HG03558 (cell line): ENCODE measurements at regions not wholly inside any gene's neighbourhood (a gene's known extent, or its start where the extent isn't known, plus 50 kb on each side); places are given as distances from the start of the nearest gene placed in this dataset.
"Not testable (repeated sequence)": the region's sequence is repeated elsewhere in the genome, so short reads cannot be mapped to it uniquely, and the experiment has no call there.

Source experiments
- ATAC-seq: cut with Tn5 transposase; IDR thresholded peaks from one replicate; pipeline ENCODE4 v1.9.1; 2021; ENCODE audit warnings: moderate number of reproducible peaks; ENCODE audit not compliant: unreplicated experiment; ENCODE audit errors: extremely low read depth

DNA sequence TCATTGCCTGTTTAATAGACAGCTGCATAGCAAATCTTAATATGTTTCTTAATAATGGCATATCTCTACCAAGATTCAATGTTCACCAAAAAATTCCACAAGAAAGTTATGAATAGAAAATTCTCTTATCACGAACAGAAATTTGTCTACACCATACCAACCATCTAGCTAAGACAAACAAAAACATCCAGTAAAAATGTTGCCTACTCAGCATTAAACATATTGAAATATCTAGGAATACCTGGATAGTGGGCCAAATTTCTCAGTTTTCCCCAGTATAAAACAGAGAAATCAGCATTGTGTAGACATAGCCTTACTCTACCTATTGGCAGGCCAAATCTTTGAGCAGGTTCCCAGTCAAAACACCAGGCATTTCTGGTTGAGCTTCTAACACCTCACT, 598.6 kb downstream of the KLHL13 start:
- no peak for ATAC-seq

DNA sequence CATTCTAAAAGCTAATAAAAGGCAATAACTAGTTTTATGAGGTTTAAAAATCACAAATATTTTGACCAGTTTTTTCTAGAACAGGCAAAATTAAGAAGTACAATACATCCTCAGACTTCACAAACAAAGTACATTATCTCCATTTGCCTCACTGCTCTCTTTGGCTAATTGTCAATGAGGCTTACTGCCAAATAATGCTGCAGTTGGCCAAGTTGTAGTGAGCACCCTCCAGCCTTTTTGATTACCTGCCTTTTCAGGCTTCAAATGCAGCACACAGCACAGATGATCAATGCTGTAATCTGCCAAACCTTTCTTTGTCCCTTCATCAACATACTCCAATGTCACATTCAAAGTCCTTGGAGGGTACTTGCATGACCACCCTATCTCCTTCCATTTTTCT, 605.2 kb downstream of the KLHL13 start:
- no peak for ATAC-seq

DNA sequence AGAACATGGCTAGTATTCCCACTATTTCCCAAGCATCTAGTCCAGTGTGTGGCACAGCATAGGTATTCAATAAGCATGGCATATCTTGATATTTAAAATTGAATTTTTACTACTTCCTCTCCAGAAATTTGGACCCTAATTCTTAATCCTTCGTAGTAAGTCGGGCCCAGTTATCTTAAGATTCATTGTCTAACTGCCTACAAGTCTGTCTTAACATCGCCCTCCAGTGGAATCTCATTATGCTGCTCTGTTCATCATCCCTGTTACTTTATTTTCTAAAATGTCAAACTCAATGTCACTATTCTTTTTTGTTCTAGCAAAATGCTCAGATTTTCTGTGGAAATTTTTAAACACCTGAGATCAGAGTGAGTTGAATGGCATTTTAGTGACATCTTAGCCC, 606.2 kb downstream of the KLHL13 start:
- no peak for ATAC-seq

DNA sequence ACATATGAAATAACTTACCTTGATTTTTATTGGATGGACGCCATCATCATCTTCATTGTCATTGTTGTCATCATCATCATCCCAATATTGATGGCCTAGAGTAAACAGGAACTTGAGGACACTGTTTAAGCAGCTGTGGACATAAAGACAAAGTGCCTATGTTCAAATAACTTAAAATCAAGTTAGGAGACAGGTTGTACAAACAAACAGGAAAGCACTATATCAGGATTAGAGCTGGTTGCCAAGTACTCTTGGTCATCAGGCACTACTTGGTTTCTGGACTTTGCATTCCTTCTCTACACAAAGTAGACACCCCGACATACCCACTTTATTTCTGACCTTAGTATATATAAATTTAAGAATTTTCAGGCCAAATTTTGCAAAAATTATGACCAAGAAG, 608.6 kb downstream of the KLHL13 start:
- no peak for ATAC-seq

DNA sequence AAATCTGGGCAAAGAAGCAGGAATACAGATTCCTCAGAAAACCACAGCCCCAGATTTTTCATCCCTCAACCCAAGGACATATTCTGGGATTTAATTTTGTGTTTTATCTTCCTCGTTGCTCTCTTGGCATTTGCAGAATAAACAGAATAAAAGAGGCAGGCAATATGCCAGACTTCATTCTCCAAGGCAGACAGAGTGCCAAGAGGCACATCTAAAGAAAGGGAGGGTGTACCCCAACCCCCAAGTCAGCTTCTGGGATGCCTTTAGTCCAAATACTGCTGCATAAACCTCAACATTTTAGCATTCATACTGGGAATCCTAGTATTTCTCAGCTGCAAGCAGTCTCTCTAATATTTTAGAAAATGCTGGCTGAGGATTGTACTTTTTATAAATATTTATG, 629.2 kb downstream of the KLHL13 start:
- ATAC-seq = no peak

DNA sequence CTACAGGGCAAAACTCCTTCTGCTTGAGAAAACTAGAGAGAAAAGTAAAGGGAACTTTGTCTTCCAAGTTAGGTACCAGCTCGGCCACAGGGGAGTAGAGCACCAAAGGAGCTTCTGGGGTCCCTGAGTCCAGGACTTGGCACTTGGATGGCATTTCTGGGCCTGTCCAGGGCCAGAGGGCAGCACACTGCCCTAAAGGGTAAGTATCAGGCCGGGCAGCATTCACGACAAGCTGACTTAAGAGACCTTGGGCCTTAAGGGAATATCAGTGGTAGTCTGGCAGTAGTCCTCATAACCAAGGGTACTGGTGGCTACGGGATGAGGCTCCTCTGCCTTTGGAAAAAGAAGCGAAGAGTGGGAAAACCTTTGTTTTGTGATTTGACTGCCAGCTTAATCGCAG, 632.7 kb downstream of the KLHL13 start:
- ATAC-seq = no peak

DNA sequence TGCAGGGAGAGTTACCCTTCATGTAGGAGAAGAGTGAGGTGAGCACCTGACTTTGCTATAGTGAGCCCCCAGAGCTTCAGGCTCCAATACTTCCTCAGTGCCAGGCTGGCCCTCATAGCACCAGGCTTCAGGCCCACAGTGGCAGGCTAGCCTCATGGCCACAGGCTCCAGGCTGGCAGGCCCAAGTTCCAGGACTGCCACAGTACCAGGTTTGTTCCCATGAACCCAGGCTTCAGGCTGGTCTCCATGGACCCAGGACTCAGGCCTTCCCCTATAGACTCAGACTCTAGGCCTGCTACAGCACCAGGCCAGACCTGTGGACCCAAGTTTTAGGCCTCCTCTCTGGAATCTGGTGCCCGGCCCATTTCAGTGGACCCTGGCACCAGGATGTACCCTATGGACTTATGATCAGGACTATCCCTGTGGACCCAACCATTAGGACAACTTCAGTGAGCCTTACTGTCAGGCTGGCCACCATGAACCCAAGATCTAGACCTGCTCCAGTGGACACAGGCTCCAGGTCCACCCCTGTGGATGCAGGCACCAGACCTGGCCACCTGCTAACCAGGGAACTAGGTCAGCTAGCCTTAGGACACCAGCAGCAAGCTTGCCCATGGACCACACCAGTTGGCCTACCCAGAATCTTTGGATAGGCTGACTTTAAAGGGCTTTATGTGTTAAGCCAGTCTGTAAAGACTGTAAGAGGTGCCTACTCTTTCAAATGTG, 658.2 kb downstream of the KLHL13 start:
- no peak for ATAC-seq

DNA sequence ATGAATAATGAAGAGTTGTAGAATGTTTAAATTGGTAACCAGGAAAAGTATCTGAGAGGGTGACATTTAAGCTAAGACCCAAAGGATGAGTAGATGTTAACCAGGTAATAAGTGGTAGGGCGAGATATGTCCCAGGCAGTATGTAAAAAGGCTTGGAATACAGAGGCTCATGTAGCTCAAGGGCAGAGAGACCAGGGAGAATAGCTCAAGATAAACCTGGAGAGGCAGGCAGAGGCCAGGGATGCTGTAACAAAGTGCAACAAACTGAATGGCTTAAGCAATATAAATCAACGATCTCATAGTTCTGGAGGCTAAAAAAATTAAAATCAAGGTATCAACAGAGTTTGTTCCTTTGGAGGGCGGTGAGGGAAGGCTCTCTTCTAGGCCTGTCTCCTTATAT, 660.8 kb downstream of the KLHL13 start:
- no peak for ATAC-seq

DNA sequence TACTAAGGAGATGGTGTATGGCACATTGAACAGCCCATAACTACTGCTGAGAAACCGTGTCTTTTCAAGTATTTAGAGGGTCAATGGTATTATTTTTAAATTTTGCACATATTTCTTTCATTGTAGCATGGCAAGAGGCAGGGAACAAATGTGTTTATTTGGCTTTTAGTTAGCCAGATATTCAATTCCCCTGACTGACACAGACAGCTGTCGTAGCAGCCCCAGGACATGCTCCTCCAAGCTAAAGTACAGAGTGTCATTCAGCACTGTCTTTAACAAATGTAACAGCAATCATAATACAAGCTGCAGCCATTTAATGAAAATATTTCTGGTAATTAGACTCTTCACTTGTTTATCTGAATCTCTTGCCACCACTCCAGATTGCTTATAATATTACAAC, 687.1 kb downstream of the KLHL13 start:
- ATAC-seq = no peak

DNA sequence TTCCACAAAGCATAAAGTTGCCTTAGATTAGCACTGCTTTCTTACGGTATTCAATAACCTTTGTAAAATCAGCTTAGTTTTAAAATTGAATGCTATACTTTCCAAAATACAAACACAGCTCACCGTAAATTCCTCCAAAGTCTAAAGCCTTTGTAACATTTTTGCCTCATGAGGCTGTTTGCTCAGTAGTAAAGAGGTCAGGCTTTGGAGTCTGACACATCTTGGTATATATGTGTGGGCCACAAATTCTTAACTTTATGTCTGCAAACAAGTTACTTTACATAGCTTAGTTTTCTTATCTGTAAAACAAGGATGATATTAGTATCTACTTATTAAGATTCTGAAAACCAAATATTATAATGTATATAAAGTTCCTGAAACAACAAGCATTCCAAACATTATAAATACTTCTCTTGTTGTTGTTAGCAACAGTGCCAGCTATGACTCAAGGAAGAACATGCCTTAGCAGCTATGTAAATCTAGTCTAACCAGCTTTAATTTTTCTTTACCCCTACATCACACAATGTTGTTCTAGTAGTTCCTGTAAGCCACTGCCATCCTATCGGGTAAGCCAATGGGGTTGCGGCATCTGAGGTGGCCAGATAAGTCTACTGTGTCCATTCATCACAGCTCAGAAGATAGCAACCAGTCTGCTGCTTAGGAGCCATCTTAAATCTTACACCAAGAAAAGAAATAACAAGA, 709.0 kb downstream of the KLHL13 start:
- ATAC-seq = no peak

DNA sequence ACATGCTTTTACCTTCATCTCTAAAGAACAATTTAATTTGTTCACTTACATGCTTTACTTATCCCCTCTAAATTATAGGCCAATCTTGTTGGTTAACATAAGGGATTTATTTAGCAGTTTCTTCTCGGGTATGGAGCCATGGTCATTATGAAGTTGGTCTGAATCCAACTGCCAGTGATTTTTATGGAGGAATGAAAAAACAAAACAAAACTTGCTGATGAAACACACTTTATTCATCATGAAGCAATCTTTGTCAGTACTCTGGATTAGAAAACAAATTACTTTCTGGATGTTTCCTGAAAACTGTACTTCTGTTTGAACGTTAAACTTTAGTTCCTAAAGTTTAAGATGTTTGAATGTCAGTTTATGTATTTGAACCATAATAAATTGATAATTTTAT, 715.8 kb downstream of the KLHL13 start:
- ATAC-seq = no peak

DNA sequence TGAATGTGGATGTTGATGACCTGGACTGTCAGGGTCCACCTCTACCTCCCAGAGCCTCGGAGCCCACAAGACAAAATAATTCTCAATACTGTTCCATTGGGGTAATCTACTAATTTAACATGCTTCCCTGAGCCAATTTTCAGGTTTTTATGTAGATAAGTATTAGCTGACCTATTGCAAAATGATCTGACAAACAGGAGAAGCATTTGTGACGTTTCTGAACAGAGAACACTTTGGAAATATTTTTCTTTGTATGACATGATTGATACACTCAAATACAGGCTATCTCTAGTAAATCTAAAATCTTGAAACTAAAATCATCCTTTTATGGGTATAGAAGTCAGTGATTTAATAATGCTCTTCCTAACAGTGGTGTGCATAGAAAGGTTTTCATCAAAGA, 716.6 kb downstream of the KLHL13 start:
- ATAC-seq = no peak

DNA sequence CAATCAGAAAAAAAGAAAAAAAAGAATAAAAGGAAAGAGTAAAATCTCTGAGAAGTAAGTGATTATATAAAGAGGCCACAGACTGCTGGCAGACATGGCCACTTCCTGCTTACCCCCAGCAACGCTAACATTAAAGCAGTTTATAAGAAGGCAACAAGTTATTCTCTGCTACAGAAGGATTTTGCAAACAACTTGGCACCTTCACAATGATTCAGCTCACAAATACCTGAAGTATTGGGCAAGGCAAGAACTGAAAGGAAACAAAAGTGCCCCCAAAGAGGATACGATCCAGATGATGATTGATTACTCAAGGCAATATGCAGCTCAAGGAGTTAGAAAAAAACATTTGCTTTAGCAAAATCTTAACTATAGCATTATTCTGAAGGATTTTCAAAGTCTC, 718.8 kb downstream of the KLHL13 start:
- no peak for ATAC-seq

DNA sequence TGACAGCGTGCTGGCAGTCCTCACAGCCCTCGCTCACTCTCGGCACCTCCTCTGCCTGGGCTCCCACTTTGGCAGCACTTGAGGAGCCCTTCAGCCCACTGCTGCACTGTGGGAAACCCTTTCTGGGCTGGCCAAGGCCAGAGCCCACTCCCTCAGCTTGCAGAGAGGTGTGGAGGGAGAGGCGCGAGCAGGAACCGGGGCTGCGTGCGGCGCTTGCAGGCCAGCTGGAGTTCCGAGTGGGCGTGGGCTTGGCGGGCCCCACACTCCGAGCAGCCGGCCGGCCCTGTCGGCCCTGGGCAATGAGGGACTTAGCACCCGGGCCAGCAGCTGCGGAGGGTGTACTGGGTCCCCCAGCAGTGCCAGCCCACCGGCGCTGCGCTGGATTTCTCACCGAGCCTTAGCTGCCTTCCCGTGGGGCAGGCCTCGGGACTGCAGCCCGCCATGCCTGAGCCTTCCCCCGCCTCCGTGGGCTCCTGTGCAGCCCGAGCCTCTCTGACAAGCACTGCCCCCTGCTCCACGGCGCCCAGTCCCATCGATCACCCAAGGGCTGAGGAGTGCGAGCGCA, 722.0 kb downstream of the KLHL13 start:
- not testable (repeated sequence) for ATAC-seq

DNA sequence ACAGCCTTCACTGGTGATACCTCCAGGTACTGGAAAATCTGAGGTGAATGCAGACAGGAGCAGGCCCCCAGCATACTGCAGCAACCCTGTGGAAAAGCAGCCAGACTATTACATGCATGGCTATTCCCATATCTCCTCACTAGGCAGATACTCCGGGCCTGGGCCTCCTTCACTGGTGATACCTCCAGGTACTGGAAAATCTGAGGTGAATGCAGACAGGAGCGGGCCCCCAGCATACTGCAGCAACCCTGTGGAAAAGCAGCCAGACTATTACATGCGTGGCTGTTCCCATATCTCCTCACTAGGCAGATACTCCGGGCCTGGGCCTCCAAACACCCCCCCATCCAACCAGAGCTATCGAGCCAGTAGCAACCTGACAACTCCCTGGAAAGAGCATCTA, 724.2 kb downstream of the KLHL13 start:
- ATAC-seq = not testable (repeated sequence)

DNA sequence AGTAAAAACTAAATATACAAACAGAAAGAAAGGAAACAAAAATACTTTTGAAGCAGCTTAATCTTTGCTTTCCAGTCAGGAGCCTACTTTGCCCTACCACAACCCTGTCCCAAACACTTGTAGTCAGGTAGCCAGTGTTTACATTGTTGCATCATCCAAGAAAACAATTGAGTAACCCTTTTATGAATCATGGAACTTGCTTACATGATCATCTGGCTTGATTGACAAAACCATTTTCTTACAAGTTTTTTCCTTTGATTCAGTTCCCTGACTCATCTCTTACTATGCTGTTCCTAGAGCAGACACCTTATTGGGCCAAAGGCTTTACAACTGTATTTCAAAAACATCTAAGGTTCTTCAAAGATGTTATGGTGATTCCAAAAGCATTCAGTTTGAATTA, 740.1 kb downstream of the KLHL13 start:
- no peak for ATAC-seq

DNA sequence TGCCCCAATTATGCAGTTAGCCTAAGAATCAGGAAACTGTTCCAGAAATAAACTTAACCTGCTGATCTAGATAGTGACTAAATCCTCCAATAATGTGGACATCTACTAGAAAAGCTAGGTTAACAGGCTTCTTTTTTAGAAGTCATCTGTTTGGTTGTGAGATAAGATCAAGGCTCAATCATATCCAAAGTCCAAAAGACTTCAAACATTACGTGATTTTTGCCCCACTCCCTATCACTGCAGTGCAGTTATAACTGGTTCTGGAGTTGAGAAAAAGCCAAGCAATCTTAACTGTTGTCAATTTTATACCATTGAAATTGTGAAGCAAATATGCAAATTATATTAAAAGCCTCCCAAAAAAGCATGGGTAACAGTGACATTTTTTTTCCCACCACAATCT, 781.4 kb downstream of the KLHL13 start:
- ATAC-seq = no peak

DNA sequence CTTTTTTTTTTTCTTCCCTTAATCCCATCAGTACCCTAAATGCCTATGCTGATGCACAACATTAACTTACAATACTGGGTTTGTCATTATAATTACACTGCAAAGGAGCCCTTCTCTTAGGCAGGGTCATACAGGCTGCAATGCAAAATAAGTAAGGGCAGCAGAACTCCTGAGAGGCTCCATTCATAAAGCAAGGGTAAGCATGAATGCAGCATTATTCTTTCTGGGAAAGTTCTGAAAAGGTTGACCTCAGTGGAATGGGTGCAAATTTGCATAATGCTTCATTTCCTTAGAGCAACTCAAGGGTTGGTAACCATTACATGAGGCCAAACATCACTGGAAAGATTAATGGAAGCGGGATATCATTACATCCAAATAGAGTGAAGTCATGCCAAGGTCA, 789.2 kb downstream of the KLHL13 start:
- ATAC-seq = no peak

DNA sequence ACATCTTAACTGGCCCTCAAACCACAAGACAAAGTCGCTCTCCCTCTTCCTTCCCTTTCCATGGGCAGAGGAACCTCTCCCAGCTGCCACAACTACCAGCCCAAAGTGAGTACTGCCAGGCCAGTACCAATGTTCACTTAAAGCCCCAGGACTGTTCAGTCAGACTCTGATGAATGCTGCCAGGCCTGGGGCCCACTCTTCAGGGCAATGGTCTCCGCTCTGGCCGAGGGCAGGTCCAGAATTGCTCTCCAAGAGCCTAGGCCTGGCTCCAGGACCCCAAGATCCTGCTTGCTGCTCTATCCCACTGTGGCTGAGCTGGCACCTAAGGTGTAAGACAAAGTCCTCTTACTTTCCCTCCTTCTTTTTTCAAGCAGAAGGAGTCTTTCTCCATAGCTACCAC, 790.9 kb downstream of the KLHL13 start:
- ATAC-seq = no peak

DNA sequence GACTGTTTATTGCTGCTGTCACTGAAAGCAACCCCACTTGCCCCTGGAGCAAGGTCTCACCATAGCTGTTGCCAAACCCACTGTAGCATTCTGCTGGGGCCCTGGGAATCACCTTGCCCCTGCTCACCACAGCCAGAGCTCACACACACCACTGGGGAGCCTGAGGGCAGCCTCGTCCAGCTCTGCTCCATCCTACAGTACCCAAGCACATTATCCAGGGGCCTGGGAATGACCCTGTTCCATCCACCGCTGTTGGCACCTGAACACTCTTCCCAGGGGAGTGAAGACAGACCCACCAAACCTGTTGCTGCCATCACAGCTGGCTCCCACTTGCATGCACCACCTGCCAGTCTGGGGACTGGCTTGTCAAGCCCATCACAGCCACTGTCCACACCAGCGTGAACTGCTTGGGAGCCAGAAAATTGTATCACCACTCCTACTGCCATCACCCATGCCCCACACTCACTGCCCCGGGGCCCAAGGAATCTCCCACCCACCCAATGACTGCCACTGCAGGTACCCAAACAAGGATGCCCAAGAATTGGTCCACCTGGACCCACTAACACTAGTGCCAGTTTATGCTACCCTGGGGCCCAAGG, 811.3 kb downstream of the KLHL13 start:
- no peak for ATAC-seq

DNA sequence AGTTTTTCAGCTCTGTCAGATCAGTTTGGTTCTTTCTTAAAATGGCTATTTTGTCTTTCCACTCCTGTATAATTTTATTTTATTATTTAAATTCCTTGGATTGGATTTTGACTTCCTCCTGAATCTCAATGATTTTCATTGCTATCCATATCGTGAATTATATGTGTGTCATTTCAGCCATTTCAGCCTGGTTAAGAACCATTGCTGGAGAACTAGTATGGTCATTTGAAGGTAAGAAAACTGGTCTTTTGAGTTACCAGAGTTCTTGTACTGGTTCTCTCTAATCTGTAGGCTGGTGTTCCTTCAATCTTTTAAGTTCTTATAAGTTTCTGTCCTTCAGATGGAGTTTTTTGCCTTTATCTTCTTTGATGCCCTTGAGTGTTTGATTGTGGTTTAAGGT, 815.5 kb downstream of the KLHL13 start:
- ATAC-seq = no peak
